H1 (cell line): ENCODE measurements at regions not wholly inside any gene's neighbourhood (a gene's known extent, or its start where the extent isn't known, plus 50 kb on each side); places are given as distances from the start of the nearest gene placed in this dataset.

Experiments
- CTCF ChIA-PET: fragments of 300-600 bp; sonication (Branson Sonifier 250); formaldehyde crosslinking; loops from one replicate; lab custom pipeline; 2021; ENCODE audit not compliant: partially characterized antibody; lab: Charles Lee
- POLR2A ChIA-PET: fragments of 300-600 bp; sonication (Branson Sonifier 250); formaldehyde crosslinking; loops from one replicate; lab custom pipeline; 2021; ENCODE audit warnings: inconsistent platforms; ENCODE audit not compliant: partially characterized antibody; lab: Charles Lee
- DNase-seq, 2 experiments: peaks; one replicate each; pipeline versions ENCODE4 v3.0.0 to v3.0.0-alpha.2; 2010 to 2022; ENCODE audit warnings: low spot score in 2 of 2, low read depth in 1 of 2, mixed read lengths in 1 of 2
- FAIRE-seq: peaks from 2 replicates; lab custom pipeline; 2011; peaks lifted over from hg19 to GRCh38; lab: Jason Lieb, UNC
- H2AFZ ChIP-seq: 2 replicates; pipeline ENCODE4 v1.8.1; 2012; ENCODE audit warnings: low read length, inconsistent platforms
- H2AK5ac ChIP-seq: 2 replicates; pipeline ENCODE4 v1.6.1; 2013; ENCODE audit warnings: low read depth, low read length
- H2BK120ac ChIP-seq: replicated peaks from 2 replicates; pipeline ENCODE3; 2013; ENCODE audit warnings: low read depth, low read length, inconsistent platforms
- H2BK12ac ChIP-seq: 2 replicates; pipeline ENCODE4 v1.6.1; 2013; ENCODE audit warnings: low read depth, low read length
- H2BK15ac ChIP-seq: 2 replicates; pipeline ENCODE4 v1.6.1; 2013; ENCODE audit warnings: low read length
- H2BK20ac ChIP-seq: 2 replicates; pipeline ENCODE4 v1.6.1; 2013; ENCODE audit warnings: low read length
- H2BK5ac ChIP-seq: 2 replicates; pipeline ENCODE4 v1.6.1; 2013; ENCODE audit warnings: low read depth, low read length
- H3K14ac ChIP-seq: 2 replicates; pipeline ENCODE4 v1.6.1; 2013; ENCODE audit warnings: inconsistent platforms; ENCODE audit not compliant: insufficient read length
- H3K18ac ChIP-seq: 2 replicates; pipeline ENCODE4 v1.6.1; 2013; ENCODE audit warnings: low read length; ENCODE audit errors: extremely low read depth
- H3K23ac ChIP-seq: 2 replicates; pipeline ENCODE4 v1.6.1; 2013; ENCODE audit warnings: inconsistent platforms; ENCODE audit not compliant: insufficient read length
- H3K23me2 ChIP-seq: 2 replicates; pipeline ENCODE4 v1.6.1; 2013; ENCODE audit warnings: low read depth, low read length
- H3K27ac ChIP-seq: 2 replicates; pipeline ENCODE4 v1.6.1; 2011; ENCODE audit warnings: low read depth, low read length, inconsistent platforms
- H3K27me3 ChIP-seq, 4 experiments: replicated peaks in 1 of 4; 1 replicate in 1 of 4; 2 replicates in 3 of 4; pipeline versions ENCODE4 v1.6.1 to v1.8.1; 2011 to 2013; ENCODE audit warnings: low read length in 3 of 4, mild to moderate bottlenecking in 3 of 4, inconsistent platforms in 2 of 4, mixed read lengths in 2 of 4, moderate library complexity in 1 of 4; ENCODE audit not compliant: control insufficient read depth in 3 of 4, insufficient read depth in 3 of 4; ENCODE audit errors: extremely low read depth in 1 of 4
- H3K36me3 ChIP-seq, 4 experiments: 2 replicates each; pipeline versions ENCODE4 v1.6.1 to v1.8.1; 2011 to 2013; ENCODE audit warnings: mild to moderate bottlenecking in 4 of 4, low read length in 3 of 4, moderate library complexity in 2 of 4, control low read depth in 1 of 4, inconsistent platforms in 1 of 4; ENCODE audit not compliant: insufficient read depth in 4 of 4, control insufficient read depth in 2 of 4
- H3K4ac ChIP-seq: replicated peaks from 2 replicates; pipeline ENCODE3; 2013; ENCODE audit warnings: low read length, low read depth, mixed read lengths, inconsistent platforms; ENCODE audit not compliant: insufficient read length
- H3K4me1 ChIP-seq, 4 experiments: replicated peaks in 1 of 4; 1 replicate in 1 of 4; 2 replicates in 3 of 4; pipeline versions ENCODE4 v1.6.1 to v1.8.1; 2011 to 2013; ENCODE audit warnings: low read length in 3 of 4, inconsistent platforms in 2 of 4, mixed read lengths in 1 of 4; ENCODE audit not compliant: insufficient read depth in 4 of 4, control insufficient read depth in 3 of 4
- H3K4me2 ChIP-seq, 2 experiments: 2 replicates each; pipeline versions ENCODE4 v1.6.1 to v1.8.1; 2011 to 2013; ENCODE audit warnings: low read depth in 2 of 2, low read length in 2 of 2, control low read depth in 1 of 2, inconsistent platforms in 1 of 2, mild to moderate bottlenecking in 1 of 2; ENCODE audit not compliant: insufficient read depth in 1 of 2
- H3K4me3 ChIP-seq, 4 experiments: fragments of 200-600, 300-600 bp in 1 of 4; sonication (generic), shearing (Covaris generic), sonication (Bioruptor Twin) in 1 of 4; 2 replicates each; pipeline versions ENCODE4 v1.5.1 to v1.8.1; 2011 to 2016; ENCODE audit warnings: low read length in 4 of 4, low read depth in 3 of 4, control low read depth in 2 of 4, inconsistent platforms in 2 of 4, mild to moderate bottlenecking in 2 of 4, mixed read lengths in 1 of 4, moderate library complexity in 1 of 4; ENCODE audit not compliant: insufficient read depth in 2 of 4; ENCODE audit errors: extremely low read depth in 1 of 4
- H3K56ac ChIP-seq: replicated peaks from 2 replicates; pipeline ENCODE3; 2013; ENCODE audit warnings: low read depth, mild to moderate bottlenecking, mixed read lengths, low read length, inconsistent platforms; ENCODE audit not compliant: insufficient read length
- H3K79me1 ChIP-seq: 2 replicates; pipeline ENCODE4 v1.6.1; 2013; ENCODE audit warnings: low read depth, low read length, control low read depth
- H3K79me2 ChIP-seq, 2 experiments: 2 replicates each; pipeline versions ENCODE4 v1.6.1 to v1.8.1; 2012 to 2013; ENCODE audit warnings: low read length in 2 of 2, mild to moderate bottlenecking in 2 of 2, inconsistent platforms in 1 of 2; ENCODE audit not compliant: insufficient read depth in 2 of 2, control insufficient read depth in 1 of 2
- H3K9ac ChIP-seq, 4 experiments: replicated peaks in 1 of 4; 1 replicate in 1 of 4; 2 replicates in 3 of 4; pipeline versions ENCODE4 v1.6.1 to v1.8.1; 2011 to 2013; ENCODE audit warnings: low read depth in 3 of 4, low read length in 3 of 4, control low read depth in 2 of 4, mild to moderate bottlenecking in 2 of 4, moderate library complexity in 2 of 4, inconsistent platforms in 1 of 4; ENCODE audit errors: extremely low read depth in 1 of 4
- H3K9me3 ChIP-seq, 2 experiments: 2 replicates each; pipeline versions ENCODE4 v1.6.1 to v1.8.1; 2012 to 2013; ENCODE audit warnings: mild to moderate bottlenecking in 2 of 2, moderate library complexity in 2 of 2, control low read depth in 1 of 2, inconsistent platforms in 1 of 2, low read depth in 1 of 2, low read length in 1 of 2, mixed read lengths in 1 of 2; ENCODE audit not compliant: insufficient read depth in 2 of 2
- H4K20me1 ChIP-seq, 2 experiments: replicated peaks in 1 of 2; 2 replicates each; pipeline versions ENCODE3 to v1.8.1; 2011 to 2013; ENCODE audit warnings: inconsistent platforms in 2 of 2, low read length in 2 of 2, mild to moderate bottlenecking in 1 of 2; ENCODE audit not compliant: insufficient read depth in 2 of 2, control insufficient read depth in 1 of 2
- H4K5ac ChIP-seq: 2 replicates; pipeline ENCODE4 v1.6.1; 2013; ENCODE audit warnings: low read length, low read depth, mixed read lengths, inconsistent platforms; ENCODE audit not compliant: insufficient read length
- H4K8ac ChIP-seq: 2 replicates; pipeline ENCODE4 v1.8.0; 2013; ENCODE audit warnings: mild to moderate bottlenecking, moderate library complexity, low read length, inconsistent platforms; ENCODE audit not compliant: insufficient read depth; ENCODE audit errors: extremely low read depth
- H4K91ac ChIP-seq: replicated peaks from 2 replicates; pipeline ENCODE3; 2013; ENCODE audit warnings: low read length, mixed read lengths, inconsistent platforms; ENCODE audit not compliant: insufficient read length
- CREB1 ChIP-seq: IDR thresholded peaks from 2 replicates; pipeline ENCODE4 v1.6.1; 2012; ENCODE audit warnings: inconsistent platforms
- EGR1 ChIP-seq: IDR thresholded peaks from 2 replicates; pipeline ENCODE4 v1.6.1; 2011; ENCODE audit warnings: low read depth, low read length, borderline replicate concordance
- GABPA ChIP-seq: IDR thresholded peaks from 2 replicates; pipeline ENCODE4 v1.6.1; 2011; ENCODE audit warnings: mild to moderate bottlenecking, low read length, moderate library complexity, borderline replicate concordance; ENCODE audit not compliant: insufficient read depth
- JUND ChIP-seq: IDR thresholded peaks from 2 replicates; pipeline ENCODE4 v1.6.1; 2011; ENCODE audit warnings: mild to moderate bottlenecking, improper control_type of control experiment, low read length
- POLR2AphosphoS5 ChIP-seq: IDR thresholded peaks from 2 replicates; pipeline ENCODE4 v1.6.1; 2011; ENCODE audit warnings: low read depth, low read length
- SIX5 ChIP-seq: IDR thresholded peaks from 2 replicates; pipeline ENCODE4 v1.6.1; 2011; ENCODE audit warnings: mild to moderate bottlenecking, low read depth, low read length
- WGBS, 2 experiments: shearing (Covaris generic) in 1 of 2; methylation state at CpG; one replicate each; pipeline versions ENCODE4 v1.1.6 to v1.1.7; 2013 to 2015; ENCODE audit warnings: low lambda C conversion rate in 2 of 2, mixed read lengths in 2 of 2, inconsistent platforms in 1 of 2, low coverage in 1 of 2, missing lambda C conversion rate in 1 of 2; ENCODE audit not compliant: insufficient replicate concordance in 2 of 2, insufficient coverage in 1 of 2, insufficient read length in 1 of 2; ENCODE audit errors: extremely low coverage in 1 of 2, missing lambda C conversion rate in 1 of 2; 5-methylcytosine and 5-hydroxymethylcytosine counted together

GRCh38 chr5:4255441-4255840, 659.8 kb downstream of the IRX1 start:
- no peak overlapping the region for H4K91ac ChIP-seq
- no peak for FAIRE-seq
- H2BK15ac ChIP-seq: no peak overlapping the region
- ChIA-PET POLR2A (interaction anchor here (0.6 kb wide), 2 partner anchors 67 to 923 kb away, joined by 3 read pairs; no protein-coding TSS in a partner anchor), CTCF (interaction anchor here (0.6 kb wide), 1 partner anchor 880 kb away, joined by 3 read pairs; no protein-coding TSS in a partner anchor)
- no peak overlapping the region for H3K4ac ChIP-seq
- no peaks in the 10 kb centered on the region for H3K79me1 ChIP-seq
- no peak overlapping the region for H3K56ac ChIP-seq
- no peaks in the 10 kb centered on the region for H3K9me3 ChIP-seq
- H3K9ac ChIP-seq: no peak overlapping the region
- H3K14ac ChIP-seq: no peak overlapping the region
- no peak overlapping the region for H2AFZ ChIP-seq
- H3K4me1 ChIP-seq: peaks cover 0 to 2% (median 0%) of the 10 kb centered on the region in 4 experiments; a peak in 2 of 7 replicates
- no peak overlapping the region for H2BK20ac ChIP-seq
- H3K23me2 ChIP-seq: no peaks in the 10 kb centered on the region; the same call in 1 of the 2 replicates
- no peak for DNase-seq
- no peak overlapping the region for H3K4me3 ChIP-seq
- H3K27ac ChIP-seq: no peak overlapping the region
- WGBS, 2 experiments: 91% methylated on average over 4 of the region's 4 CpGs; no CpG with 5 or more reads in 1 of the 2 experiments
- no peak overlapping the region for H3K18ac ChIP-seq
- no peaks in the 10 kb centered on the region for H3K79me2 ChIP-seq
- no peak overlapping the region for H4K8ac ChIP-seq
- H3K23ac ChIP-seq: no peak overlapping the region
- H2BK12ac ChIP-seq: no peak overlapping the region
- no peak overlapping the region for H2BK120ac ChIP-seq
- H3K36me3 ChIP-seq: no peaks in the 10 kb centered on the region
- no peak overlapping the region for H2AK5ac ChIP-seq
- H4K5ac ChIP-seq: no peak overlapping the region
- no peak overlapping the region for H2BK5ac ChIP-seq
- H3K27me3 ChIP-seq: no peaks in the 10 kb centered on the region
- no peaks in the 10 kb centered on the region for H4K20me1 ChIP-seq
- TF ChIP-seq GABPA: no peak
- no peak for TF ChIP-seq JUND
- TF ChIP-seq SIX5: no peak
- no peak for TF ChIP-seq POLR2AphosphoS5
- no peak for TF ChIP-seq CREB1
- TF ChIP-seq EGR1: no peak
- H3K4me2 ChIP-seq: no peak overlapping the region
